Adipocyte (in vitro differentiated cells): ENCODE measurements at regions not wholly inside any gene's neighbourhood (a gene's known extent, or its start where the extent isn't known, plus 50 kb on each side); places are given as distances from the start of the nearest gene placed in this dataset.

Source experiments
- DNase-seq: peaks from one replicate; pipeline ENCODE4 v3.0.0-alpha.2; 2015; ENCODE audit warnings: low read depth
- H3K27me3 ChIP-seq: replicated peaks from 2 replicates; pipeline ENCODE4 v1.7.0; 2013; ENCODE audit warnings: mild to moderate bottlenecking, low read length, moderate library complexity; ENCODE audit not compliant: control insufficient read depth, insufficient read depth
- H3K36me3 ChIP-seq: 2 replicates; pipeline ENCODE4 v1.7.0; 2013; ENCODE audit warnings: low read length, mild to moderate bottlenecking, moderate library complexity; ENCODE audit not compliant: control insufficient read depth, insufficient read depth, severe bottlenecking
- H3K4me1 ChIP-seq: 2 replicates; pipeline ENCODE4 v1.7.0; 2013; ENCODE audit warnings: mild to moderate bottlenecking, low read length, moderate library complexity; ENCODE audit not compliant: control insufficient read depth, insufficient read depth
- H3K4me3 ChIP-seq: 2 replicates; pipeline ENCODE4 v1.7.0; 2013; ENCODE audit warnings: mild to moderate bottlenecking, low read length, moderate library complexity
- H3K9ac ChIP-seq: 2 replicates; pipeline ENCODE4 v1.7.0; 2013; ENCODE audit warnings: mild to moderate bottlenecking, low read length, moderate library complexity
- H3K9me3 ChIP-seq: 2 replicates; pipeline ENCODE4 v1.7.0; 2013; ENCODE audit warnings: mild to moderate bottlenecking, low read length, moderate library complexity; ENCODE audit not compliant: control insufficient read depth

- Histone ChIP-seq H3K36me3 (no peaks in the 10 kb centered on the region), H3K27me3 (no peaks in the 10 kb centered on the region), H3K4me3 (no peak overlapping the region), H3K9me3 (peaks cover 8% of the 10 kb centered on the region), H3K9ac (no peak overlapping the region), H3K4me1 (no peaks in the 10 kb centered on the region)
- no peak for DNase-seq
These were observed 1065.0 kb downstream of the LRFN5 start for GRCh38 chr14:42671636-42672035.

GRCh38 chr14:42665083-42665482 lies 1058.4 kb downstream of the LRFN5 start:
- H3K36me3 ChIP-seq: no peaks in the 10 kb centered on the region
- no peak overlapping the region for H3K9ac ChIP-seq
- no peaks in the 10 kb centered on the region for H3K27me3 ChIP-seq
- H3K4me1 ChIP-seq: no peaks in the 10 kb centered on the region
- H3K9me3 ChIP-seq: peaks cover 8% of the 10 kb centered on the region
- DNase-seq: no peak
- no peak overlapping the region for H3K4me3 ChIP-seq

- Histone ChIP-seq H3K4me3 (no peak overlapping the region), H3K4me1 (no peaks in the 10 kb centered on the region), H3K36me3 (no peaks in the 10 kb centered on the region), H3K9ac (no peak overlapping the region), H3K9me3 (peaks cover 7% of the 10 kb centered on the region), H3K27me3 (no peaks in the 10 kb centered on the region)
- no peak for DNase-seq
These were observed 1057.5 kb downstream of the LRFN5 start for GRCh38 chr14:42664190-42664589.

GRCh38 chr14:42654707-42655106 lies 1048.0 kb downstream of the LRFN5 start:
- H3K4me1 ChIP-seq: no peaks in the 10 kb centered on the region
- no peak overlapping the region for H3K4me3 ChIP-seq
- H3K36me3 ChIP-seq: no peaks in the 10 kb centered on the region
- DNase-seq: no peak
- no peak overlapping the region for H3K9ac ChIP-seq
- H3K9me3 ChIP-seq: no peaks in the 10 kb centered on the region
- no peaks in the 10 kb centered on the region for H3K27me3 ChIP-seq

- H3K36me3 ChIP-seq: no peaks in the 10 kb centered on the region
- no peak for DNase-seq
- H3K27me3 ChIP-seq: no peaks in the 10 kb centered on the region
- no peak overlapping the region for H3K4me3 ChIP-seq
- H3K4me1 ChIP-seq: no peaks in the 10 kb centered on the region
- no peak overlapping the region for H3K9ac ChIP-seq
- H3K9me3 ChIP-seq: no peaks in the 10 kb centered on the region
These were observed 1036.1 kb downstream of the LRFN5 start for GRCh38 chr14:42642787-42643186.

DNA sequence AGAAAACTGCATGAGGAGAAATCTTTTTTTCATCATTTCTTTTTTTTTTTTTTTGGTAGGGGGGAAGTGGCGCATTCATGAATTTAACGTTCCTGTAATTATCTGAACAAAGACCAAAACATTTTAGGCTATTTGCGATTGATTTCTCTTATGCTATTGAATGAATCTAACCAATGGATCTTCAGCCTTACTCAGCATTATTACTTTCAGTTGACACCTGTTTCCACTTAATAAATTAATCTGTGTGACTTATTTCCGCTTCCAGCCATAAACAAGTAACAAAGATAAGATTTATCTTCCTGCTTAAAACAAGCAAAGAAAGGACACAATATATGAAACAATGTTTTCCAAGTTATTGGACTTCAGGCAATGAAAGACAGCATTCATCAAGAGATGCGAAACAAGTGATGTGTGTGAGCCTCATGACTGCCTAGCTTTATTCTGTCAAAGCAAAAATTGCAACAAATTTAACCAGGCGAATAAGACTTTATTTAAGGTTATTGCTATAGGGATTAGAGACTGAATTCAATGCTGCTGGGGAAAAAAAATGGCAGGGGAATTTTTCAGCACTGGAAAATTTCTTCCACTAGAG lies 1026.9 kb downstream of the LRFN5 start:
- H3K36me3 ChIP-seq: no peaks in the 10 kb centered on the region
- no peaks in the 10 kb centered on the region for H3K9me3 ChIP-seq
- H3K27me3 ChIP-seq: no peaks in the 10 kb centered on the region
- H3K4me1 ChIP-seq: no peaks in the 10 kb centered on the region
- H3K9ac ChIP-seq: no peak overlapping the region
- DNase-seq: no peak
- no peak overlapping the region for H3K4me3 ChIP-seq

GRCh38 chr14:42629553-42629952 lies 1022.9 kb downstream of the LRFN5 start:
- H3K9me3 ChIP-seq: no peaks in the 10 kb centered on the region
- DNase-seq: no peak
- no peak overlapping the region for H3K9ac ChIP-seq
- no peak overlapping the region for H3K4me3 ChIP-seq
- no peaks in the 10 kb centered on the region for H3K27me3 ChIP-seq
- no peaks in the 10 kb centered on the region for H3K4me1 ChIP-seq
- H3K36me3 ChIP-seq: no peaks in the 10 kb centered on the region

DNA sequence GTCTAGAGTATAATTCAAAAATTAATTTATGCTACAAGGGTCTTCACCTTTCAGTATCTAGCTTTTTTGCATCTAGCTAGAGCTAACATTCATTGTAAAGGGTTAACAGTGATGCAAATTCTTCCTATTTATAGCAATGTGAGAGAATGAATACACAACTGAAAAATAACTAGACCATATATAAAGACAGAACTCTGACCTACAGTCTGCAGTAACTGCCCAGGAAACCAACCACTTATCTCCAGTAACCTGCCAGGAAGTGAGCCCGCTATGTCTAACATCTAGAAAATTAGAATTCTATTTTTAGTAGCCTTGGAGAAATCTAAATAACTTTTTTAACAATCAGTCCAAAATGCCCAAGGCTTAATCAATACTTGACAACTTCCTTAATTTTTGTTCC lies 1021.9 kb downstream of the LRFN5 start:
- Histone ChIP-seq H3K9ac (no peak overlapping the region), H3K4me1 (no peaks in the 10 kb centered on the region), H3K36me3 (no peaks in the 10 kb centered on the region), H3K4me3 (no peak overlapping the region), H3K9me3 (no peaks in the 10 kb centered on the region), H3K27me3 (no peaks in the 10 kb centered on the region)
- DNase-seq: no peak

DNA sequence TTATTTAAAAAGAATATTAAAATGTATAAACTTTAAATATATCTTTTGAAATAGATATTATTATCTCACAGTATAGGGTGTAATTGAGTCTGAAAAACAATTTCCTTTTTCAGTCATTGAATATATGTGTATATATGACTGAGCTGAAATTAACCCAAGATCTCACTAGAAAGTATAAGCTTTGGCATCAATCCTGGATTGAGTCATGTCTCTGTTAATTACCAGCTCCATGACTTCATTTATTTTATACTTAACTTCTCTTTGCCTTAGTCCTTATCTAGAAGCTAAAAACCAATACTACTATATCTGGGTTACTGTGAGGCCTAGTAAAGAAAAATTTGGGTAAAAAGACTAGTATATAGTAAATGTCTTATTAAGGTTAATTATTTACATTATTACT lies 1020.3 kb downstream of the LRFN5 start:
- H3K9ac ChIP-seq: no peak overlapping the region
- H3K4me3 ChIP-seq: no peak overlapping the region
- H3K36me3 ChIP-seq: no peaks in the 10 kb centered on the region
- no peak for DNase-seq
- H3K27me3 ChIP-seq: no peaks in the 10 kb centered on the region
- no peaks in the 10 kb centered on the region for H3K9me3 ChIP-seq
- no peaks in the 10 kb centered on the region for H3K4me1 ChIP-seq

DNA sequence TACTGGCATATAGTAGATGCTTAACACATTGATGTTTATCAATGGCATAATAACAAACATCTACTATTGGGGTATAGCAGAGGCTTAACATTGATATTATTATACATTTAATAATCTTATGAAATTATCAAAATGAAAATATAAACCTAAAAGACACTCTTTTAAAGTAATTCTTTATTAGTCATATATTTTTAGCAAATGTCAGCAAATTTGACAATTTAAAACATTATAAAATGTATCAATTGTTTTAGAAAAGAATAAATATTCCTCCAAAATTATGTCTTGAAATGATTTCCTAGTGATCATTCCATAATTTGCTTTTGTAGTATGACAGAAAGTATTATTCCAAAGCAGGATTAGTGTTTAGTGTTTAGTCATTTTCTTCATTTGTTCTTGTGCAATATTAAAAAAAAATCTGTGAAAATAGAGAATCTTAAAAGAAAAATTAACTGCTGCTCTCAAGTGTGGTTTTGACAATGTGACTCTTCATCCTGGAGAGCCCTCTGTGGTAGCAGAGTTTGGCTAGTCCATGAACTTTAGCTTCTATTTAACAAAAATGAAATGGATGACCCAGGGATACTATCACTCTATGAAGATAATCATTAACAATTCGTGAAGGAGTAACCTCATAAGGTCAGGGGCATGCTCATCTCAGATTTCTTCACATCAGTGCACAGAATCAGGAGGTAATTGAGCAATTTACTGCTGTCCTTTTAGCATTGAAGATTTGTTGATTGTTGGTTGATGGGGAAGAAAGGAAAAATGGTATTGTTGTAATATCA lies 1018.5 kb downstream of the LRFN5 start:
- no peaks in the 10 kb centered on the region for H3K9me3 ChIP-seq

DNA sequence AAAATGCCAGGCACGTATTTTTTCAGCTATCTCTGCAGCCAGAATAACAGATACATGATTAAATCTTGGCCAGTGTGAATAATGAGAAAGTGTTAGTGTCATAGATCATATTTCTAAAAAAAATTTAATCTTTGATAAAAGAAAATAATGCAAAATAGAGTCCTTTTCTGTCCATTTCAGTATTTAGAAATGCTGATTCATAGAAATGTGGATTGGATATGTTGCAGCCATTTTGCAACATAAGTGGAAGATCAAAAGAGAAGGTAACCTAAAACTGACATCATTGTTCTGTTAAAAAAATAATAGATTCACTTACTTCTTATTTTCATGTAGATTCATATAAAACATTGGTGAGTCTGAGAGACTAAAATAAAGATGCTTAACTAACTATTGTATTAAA lies 1010.3 kb downstream of the LRFN5 start:
- Histone ChIP-seq H3K27me3 (no peaks in the 10 kb centered on the region), H3K36me3 (no peaks in the 10 kb centered on the region), H3K9ac (no peak overlapping the region), H3K9me3 (no peaks in the 10 kb centered on the region), H3K4me1 (no peaks in the 10 kb centered on the region), H3K4me3 (no peak overlapping the region)
- no peak for DNase-seq

More for the DNA sequence above, 1018.5 kb downstream of the LRFN5 start:
- DNase-seq: no peak
- no peak overlapping the region for H3K4me3 ChIP-seq
- no peak overlapping the region for H3K9ac ChIP-seq
- H3K27me3 ChIP-seq: no peaks in the 10 kb centered on the region
- H3K4me1 ChIP-seq: no peaks in the 10 kb centered on the region
- H3K36me3 ChIP-seq: no peaks in the 10 kb centered on the region

DNA sequence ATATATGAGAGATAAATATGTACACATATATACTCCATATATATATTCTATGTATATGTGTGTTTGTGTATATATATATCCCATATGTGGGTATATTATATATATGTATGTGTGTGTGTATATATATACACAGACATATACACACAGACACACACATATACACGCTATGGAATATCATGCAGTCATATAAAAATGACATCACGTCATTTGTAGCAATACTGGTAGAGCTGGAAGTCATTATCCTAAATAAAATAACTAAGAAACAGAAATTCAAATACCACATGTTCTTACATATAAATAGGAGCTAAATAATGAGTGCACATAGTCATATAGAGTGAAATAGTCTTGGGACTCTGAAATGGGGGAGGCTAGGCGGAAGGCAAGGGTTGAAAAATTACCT lies 1000.2 kb downstream of the LRFN5 start:
- no peaks in the 10 kb centered on the region for H3K9me3 ChIP-seq
- H3K9ac ChIP-seq: no peak overlapping the region
- no peak for DNase-seq
- H3K27me3 ChIP-seq: no peaks in the 10 kb centered on the region
- no peaks in the 10 kb centered on the region for H3K4me1 ChIP-seq
- no peaks in the 10 kb centered on the region for H3K36me3 ChIP-seq
- no peak overlapping the region for H3K4me3 ChIP-seq
